ENCODE measurements at regions not wholly inside any gene's neighbourhood (a gene's known extent, or its start where the extent isn't known, plus 50 kb on each side); places are given as distances from the start of the nearest gene placed in this dataset.

GRCh38 chr5:163586531-163586956 is 81.1 kb downstream of the MAT2B start:
- no peak for TF ChIP-seq CTCF (IDR thresholded peaks at IDR 0.05; ENCODE audit: low read length)
- TF ChIP-seq EZH2 (IDR thresholded peaks at IDR 0.05; ENCODE audit: borderline replicate concordance, low read length), result no peak
